Activated B cell treated with CpG ODN at 0.5 μM for 24 hours (primary cell): ENCODE measurements at regions not wholly inside any gene's neighbourhood (a gene's known extent, or its start where the extent isn't known, plus 50 kb on each side); places are given as distances from the start of the nearest gene placed in this dataset.
"Not testable (repeated sequence)": the region's sequence is repeated elsewhere in the genome, so short reads cannot be mapped to it uniquely, and the experiment has no call there.

ENCODE experiments used
- ATAC-seq: fragments of 200-7000 bp; cut with Tn5 transposase; one replicate; pipeline ENCODE4 v1.10.0; 2021; ENCODE audit warnings: low read depth, mild to moderate bottlenecking, moderate library complexity
- CTCF ChIA-PET: fragments of 350-600 bp; sonication (Branson Sonifier 250); formaldehyde crosslinking; loops from one replicate; lab custom pipeline; 2021; ENCODE audit warnings: antibody characterized with exemption; lab: Charles Lee
- POLR2A ChIA-PET: fragments of 350-600 bp; sonication (Branson Sonifier 250); formaldehyde crosslinking; loops from one replicate; lab custom pipeline; 2021; ENCODE audit warnings: antibody characterized with exemption; lab: Charles Lee
- DNase-seq: peaks from one replicate; pipeline ENCODE4 v3.0.0; 2022
- H3K27ac Mint-ChIP-seq: one replicate; pipeline ENCODE4 v1.8.0; 2020; ENCODE audit warnings: mixed read lengths
- H3K27me3 Mint-ChIP-seq: one replicate; pipeline ENCODE4 v1.8.0; 2021; ENCODE audit warnings: mixed read lengths
- H3K36me3 Mint-ChIP-seq: one replicate; pipeline ENCODE4 v1.8.0; 2021; ENCODE audit warnings: low read depth, mixed read lengths
- H3K4me1 Mint-ChIP-seq: one replicate; pipeline ENCODE4 v1.8.0; 2021; ENCODE audit warnings: mixed read lengths
- H3K4me3 Mint-ChIP-seq: one replicate; pipeline ENCODE4 v1.8.0; 2020; ENCODE audit warnings: mild to moderate bottlenecking, mixed read lengths
- H3K9me3 Mint-ChIP-seq: one replicate; pipeline ENCODE4 v1.8.0; 2020; ENCODE audit warnings: mixed read lengths
- intact Hi-C: fragments of 100-400 bp; cut with micrococcal nuclease; formaldehyde crosslinking; loops from one replicate; pipeline ENCODE4 v1.15.1; 2024
- TF ChIP-seq, protein P1 (sequence below): fragments of 200-600 bp; IDR thresholded peaks from one replicate; pipeline ENCODE4 v1.8.0; 2022; ENCODE audit warnings: antibody characterized with exemption, mild to moderate bottlenecking

- TF ChIP-seq, protein P1, sequence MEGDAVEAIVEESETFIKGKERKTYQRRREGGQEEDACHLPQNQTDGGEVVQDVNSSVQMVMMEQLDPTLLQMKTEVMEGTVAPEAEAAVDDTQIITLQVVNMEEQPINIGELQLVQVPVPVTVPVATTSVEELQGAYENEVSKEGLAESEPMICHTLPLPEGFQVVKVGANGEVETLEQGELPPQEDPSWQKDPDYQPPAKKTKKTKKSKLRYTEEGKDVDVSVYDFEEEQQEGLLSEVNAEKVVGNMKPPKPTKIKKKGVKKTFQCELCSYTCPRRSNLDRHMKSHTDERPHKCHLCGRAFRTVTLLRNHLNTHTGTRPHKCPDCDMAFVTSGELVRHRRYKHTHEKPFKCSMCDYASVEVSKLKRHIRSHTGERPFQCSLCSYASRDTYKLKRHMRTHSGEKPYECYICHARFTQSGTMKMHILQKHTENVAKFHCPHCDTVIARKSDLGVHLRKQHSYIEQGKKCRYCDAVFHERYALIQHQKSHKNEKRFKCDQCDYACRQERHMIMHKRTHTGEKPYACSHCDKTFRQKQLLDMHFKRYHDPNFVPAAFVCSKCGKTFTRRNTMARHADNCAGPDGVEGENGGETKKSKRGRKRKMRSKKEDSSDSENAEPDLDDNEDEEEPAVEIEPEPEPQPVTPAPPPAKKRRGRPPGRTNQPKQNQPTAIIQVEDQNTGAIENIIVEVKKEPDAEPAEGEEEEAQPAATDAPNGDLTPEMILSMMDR: no peak
- H3K27ac Mint-ChIP-seq: no peak overlapping the region
- POLR2A ChIA-PET: no interaction called here
- CTCF ChIA-PET: no interaction called here
- H3K27me3 Mint-ChIP-seq: no peaks in the 10 kb centered on the region
- DNase-seq (no peak), ATAC-seq (no peak)
- H3K36me3 Mint-ChIP-seq: no peaks in the 10 kb centered on the region
- H3K4me3 Mint-ChIP-seq: no peak overlapping the region
- intact Hi-C loops: no loop called here
- H3K4me1 Mint-ChIP-seq: no peaks in the 10 kb centered on the region
- H3K9me3 Mint-ChIP-seq: peaks cover 11% of the 10 kb centered on the region
Observed at GRCh38 chr6:86619428-86619827, 317.9 kb upstream of the HTR1E start.

DNA sequence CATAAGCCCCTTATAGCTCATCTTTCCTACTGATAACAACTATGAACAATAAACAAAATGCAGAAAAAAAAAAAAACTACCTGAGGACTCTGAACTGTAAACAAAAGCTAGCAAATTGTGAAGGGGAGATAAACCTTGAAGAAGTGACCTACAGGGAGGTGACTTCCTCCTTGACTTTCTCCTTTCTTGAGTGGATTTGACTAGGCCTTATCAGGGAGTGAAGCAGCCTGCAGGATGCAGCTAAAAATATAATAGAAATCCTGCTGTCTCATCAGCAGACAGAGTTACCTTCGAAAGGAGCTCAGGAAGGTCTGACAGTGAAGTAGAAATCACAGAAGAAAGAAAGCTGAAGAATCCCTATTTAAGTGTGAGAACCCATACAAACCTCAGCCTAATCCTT, 322.0 kb upstream of the HTR1E start:
- H3K4me1 Mint-ChIP-seq: no peaks in the 10 kb centered on the region
- H3K9me3 Mint-ChIP-seq: peaks cover 2% of the 10 kb centered on the region
- ChIA-PET POLR2A (no interaction called here), CTCF (no interaction called here)
- ATAC-seq (no peak), DNase-seq (no peak)
- TF ChIP-seq, protein P1: no peak
- no peak overlapping the region for H3K4me3 Mint-ChIP-seq
- H3K27me3 Mint-ChIP-seq: no peaks in the 10 kb centered on the region
- no peak overlapping the region for H3K27ac Mint-ChIP-seq
- H3K36me3 Mint-ChIP-seq: no peaks in the 10 kb centered on the region
- intact Hi-C loops: no loop called here

GRCh38 chr6:86609549-86610388, 327.6 kb upstream of the HTR1E start:
- ATAC-seq (no peak), DNase-seq (no peak)
- POLR2A ChIA-PET: no interaction called here
- CTCF ChIA-PET: no interaction called here
- Mint-ChIP-seq H3K27me3 (no peaks in the 10 kb centered on the region), H3K4me3 (no peak overlapping the region), H3K27ac (no peak overlapping the region), H3K9me3 (no peaks in the 10 kb centered on the region), H3K4me1 (no peaks in the 10 kb centered on the region), H3K36me3 (no peaks in the 10 kb centered on the region)
- intact Hi-C loops: no loop called here
- TF ChIP-seq, protein P1: no peak

GRCh38 chr6:86603364-86603763, 334.0 kb upstream of the HTR1E start:
- H3K27ac Mint-ChIP-seq, DNase-seq, H3K9me3 Mint-ChIP-seq, H3K36me3 Mint-ChIP-seq, H3K4me1 Mint-ChIP-seq, ATAC-seq, H3K4me3 Mint-ChIP-seq, POLR2A ChIA-PET, CTCF ChIA-PET, H3K27me3 Mint-ChIP-seq, intact Hi-C loops: not testable (repeated sequence)

DNA sequence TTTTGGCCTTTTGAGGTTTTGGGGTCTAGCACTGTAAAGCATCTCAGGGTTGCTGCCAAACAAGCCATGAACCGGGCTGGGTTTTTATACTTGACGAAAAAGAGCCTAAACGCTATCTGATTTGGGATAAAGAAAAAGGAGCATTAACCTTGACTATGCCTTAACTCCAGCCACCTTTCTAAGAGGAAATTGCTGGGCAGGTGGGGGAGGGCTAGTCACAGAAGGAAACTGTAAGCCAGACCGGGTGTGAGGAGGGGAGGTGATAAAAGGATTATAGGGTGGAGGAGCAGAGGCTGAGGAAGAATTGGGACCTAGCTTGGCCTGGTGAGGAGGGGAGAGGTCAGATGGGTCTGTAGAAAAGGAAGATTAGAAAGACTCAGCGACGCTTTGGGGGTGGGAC, 335.2 kb upstream of the HTR1E start:
- ATAC-seq, H3K36me3 Mint-ChIP-seq, intact Hi-C loops, H3K27me3 Mint-ChIP-seq, DNase-seq, H3K4me1 Mint-ChIP-seq, POLR2A ChIA-PET, H3K27ac Mint-ChIP-seq, H3K9me3 Mint-ChIP-seq, CTCF ChIA-PET, H3K4me3 Mint-ChIP-seq: not testable (repeated sequence)

- H3K9me3 Mint-ChIP-seq, ATAC-seq, CTCF ChIA-PET, H3K27me3 Mint-ChIP-seq, H3K4me1 Mint-ChIP-seq, POLR2A ChIA-PET, H3K36me3 Mint-ChIP-seq, intact Hi-C loops, H3K27ac Mint-ChIP-seq, DNase-seq, H3K4me3 Mint-ChIP-seq: not testable (repeated sequence)
Observed at GRCh38 chr6:86598969-86599368, 338.4 kb upstream of the HTR1E start.
